Peyer's patch (tissue), 4 donors: ENCODE measurements at regions not wholly inside any gene's neighbourhood (a gene's known extent, or its start where the extent isn't known, plus 50 kb on each side); places are given as distances from the start of the nearest gene placed in this dataset.

Experiments
- POLR2A ChIP-seq, 2 donors: fragments of 450-650 bp; IDR thresholded peaks; one replicate each; pipeline ENCODE4 v1.5.1; 2017; ENCODE audit warnings: antibody characterized with exemption in 2 of 2, mild to moderate bottlenecking in 2 of 2, moderate library complexity in 2 of 2
- TF ChIP-seq, protein P1 (sequence below), 6 experiments: fragments of 450-650 bp in 4 of 6; fragments of 200-600 bp in 2 of 6; sonication (generic) in 1 of 6; IDR thresholded peaks; one replicate each; pipeline ENCODE4 v1.5.1; 2017 to 2019; ENCODE audit warnings: antibody characterized with exemption in 6 of 6, mild to moderate bottlenecking in 3 of 6, moderate library complexity in 1 of 6

DNA sequence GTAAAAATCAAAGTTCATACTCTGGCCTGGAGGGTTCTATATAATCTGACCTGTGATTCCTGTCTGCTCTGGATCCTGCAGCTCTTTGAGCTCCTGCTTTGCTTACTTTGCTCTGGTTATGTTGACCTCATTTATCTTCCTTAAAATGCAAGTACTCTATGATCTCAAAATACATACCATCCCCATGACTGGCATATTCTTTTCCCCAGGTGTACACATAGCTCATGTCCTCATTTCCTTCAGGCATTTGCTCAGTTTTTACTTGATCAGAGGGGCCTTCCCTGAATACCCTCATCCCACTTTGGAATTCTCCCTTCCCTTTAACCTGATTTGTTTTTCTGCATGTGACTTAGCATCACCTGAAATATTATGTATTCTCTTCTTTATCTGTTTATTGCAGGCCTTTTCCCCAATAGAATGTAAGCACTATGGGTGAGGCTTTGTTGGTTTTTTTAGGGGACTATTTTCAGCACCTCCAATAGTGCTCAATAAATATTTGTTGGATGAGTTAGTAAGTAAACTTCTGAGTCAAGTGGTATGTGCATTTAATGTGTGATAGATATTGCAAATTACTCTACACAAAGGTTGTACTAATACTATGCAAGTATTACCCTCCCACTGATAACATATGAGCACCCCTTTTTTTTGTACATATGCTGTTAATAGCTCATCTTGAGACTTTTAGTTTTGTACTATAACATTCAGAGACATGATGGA lies 211.5 kb downstream of the NMUR2 start:
- TF ChIP-seq, protein P1, sequence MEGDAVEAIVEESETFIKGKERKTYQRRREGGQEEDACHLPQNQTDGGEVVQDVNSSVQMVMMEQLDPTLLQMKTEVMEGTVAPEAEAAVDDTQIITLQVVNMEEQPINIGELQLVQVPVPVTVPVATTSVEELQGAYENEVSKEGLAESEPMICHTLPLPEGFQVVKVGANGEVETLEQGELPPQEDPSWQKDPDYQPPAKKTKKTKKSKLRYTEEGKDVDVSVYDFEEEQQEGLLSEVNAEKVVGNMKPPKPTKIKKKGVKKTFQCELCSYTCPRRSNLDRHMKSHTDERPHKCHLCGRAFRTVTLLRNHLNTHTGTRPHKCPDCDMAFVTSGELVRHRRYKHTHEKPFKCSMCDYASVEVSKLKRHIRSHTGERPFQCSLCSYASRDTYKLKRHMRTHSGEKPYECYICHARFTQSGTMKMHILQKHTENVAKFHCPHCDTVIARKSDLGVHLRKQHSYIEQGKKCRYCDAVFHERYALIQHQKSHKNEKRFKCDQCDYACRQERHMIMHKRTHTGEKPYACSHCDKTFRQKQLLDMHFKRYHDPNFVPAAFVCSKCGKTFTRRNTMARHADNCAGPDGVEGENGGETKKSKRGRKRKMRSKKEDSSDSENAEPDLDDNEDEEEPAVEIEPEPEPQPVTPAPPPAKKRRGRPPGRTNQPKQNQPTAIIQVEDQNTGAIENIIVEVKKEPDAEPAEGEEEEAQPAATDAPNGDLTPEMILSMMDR (IDR thresholded peaks at IDR 0.05), result no peak
- TF ChIP-seq POLR2A (IDR thresholded peaks at IDR 0.05), result no peak
